ENCODE measurements at regions not wholly inside any gene's neighbourhood (a gene's known extent, or its start where the extent isn't known, plus 50 kb on each side); places are given as distances from the start of the nearest gene placed in this dataset.

DNA sequence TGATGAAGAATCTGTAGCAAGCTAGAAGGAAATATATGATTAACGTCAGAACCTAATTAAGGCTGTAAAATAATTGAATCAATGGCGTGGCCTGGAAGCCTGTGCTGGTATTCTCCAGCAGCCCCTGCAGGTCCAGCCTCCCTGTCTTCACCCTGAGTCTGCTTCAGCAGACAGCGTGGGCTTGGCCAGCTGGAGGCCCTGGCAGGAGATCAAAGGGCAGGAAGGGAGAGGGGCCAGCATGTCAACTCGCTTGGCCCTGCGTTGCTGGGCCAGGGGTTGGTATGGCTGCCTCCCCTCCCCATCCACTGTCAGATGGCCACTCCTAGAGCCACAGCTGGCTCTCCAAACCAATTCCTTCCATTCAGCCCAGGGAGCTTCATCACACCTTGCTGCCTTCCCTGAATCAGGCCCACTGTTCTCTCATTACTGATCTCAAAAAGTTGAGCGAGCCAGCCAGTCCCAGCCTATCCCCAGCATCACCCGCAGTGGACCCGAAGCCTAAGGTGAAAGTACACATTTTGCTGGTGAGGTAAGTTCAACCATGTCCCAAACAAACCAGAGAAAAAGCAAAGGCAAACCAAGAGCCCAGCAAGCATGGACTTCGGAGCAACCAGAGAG is 228.4 kb upstream of the AGAP1 start:
- peaks cover 84% of the 10 kb centered on the region for H3K27me3 Mint-ChIP-seq
- H3K4me1 Mint-ChIP-seq = peaks cover 13% of the 10 kb centered on the region
- H3K27ac Mint-ChIP-seq (ENCODE audit: low read depth) = no peak overlapping the region
- no peak for DNase-seq (ENCODE audit: low spot score in 2 of 2)
- peaks cover 1% of the 10 kb centered on the region for H3K36me3 Mint-ChIP-seq (ENCODE audit: insufficient read depth)
- no peaks in the 10 kb centered on the region for H3K9me3 Mint-ChIP-seq
- no peak for ATAC-seq (replicated peaks; ENCODE audit: extremely low read depth, poor library complexity, severe bottlenecking)
- no peak overlapping the region for H3K4me3 Mint-ChIP-seq

DNA sequence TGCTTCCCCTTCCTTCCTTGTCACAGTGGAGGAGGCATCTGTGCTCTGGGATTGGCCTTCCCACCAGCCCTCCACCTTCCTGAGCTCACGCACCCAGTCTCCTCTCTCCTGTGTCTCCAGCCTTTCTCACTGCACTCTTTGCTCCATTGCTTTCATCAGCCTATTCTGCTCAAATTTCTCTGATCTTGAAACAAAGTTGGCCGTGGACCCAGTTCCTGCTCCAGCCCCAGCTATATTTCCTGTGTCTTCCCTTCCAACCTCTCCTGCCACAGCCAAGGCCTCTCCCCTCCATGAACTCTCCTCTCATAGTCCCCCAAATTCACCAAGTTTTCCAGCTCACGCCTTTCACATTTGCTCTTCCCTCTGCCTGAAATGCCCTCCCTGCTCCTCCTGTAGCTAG is 226.6 kb upstream of the AGAP1 start:
- Mint-ChIP-seq H3K27ac (ENCODE audit: low read depth) (no peak overlapping the region), H3K36me3 (ENCODE audit: insufficient read depth) (no peaks in the 10 kb centered on the region), H3K4me1 (peaks cover 18% of the 10 kb centered on the region), H3K27me3 (peaks cover 79% of the 10 kb centered on the region), H3K4me3 (no peak overlapping the region), H3K9me3 (no peaks in the 10 kb centered on the region)
- ATAC-seq (replicated peaks; ENCODE audit: extremely low read depth, poor library complexity, severe bottlenecking) (no peak), DNase-seq (ENCODE audit: low spot score in 2 of 2) (no peak)

DNA sequence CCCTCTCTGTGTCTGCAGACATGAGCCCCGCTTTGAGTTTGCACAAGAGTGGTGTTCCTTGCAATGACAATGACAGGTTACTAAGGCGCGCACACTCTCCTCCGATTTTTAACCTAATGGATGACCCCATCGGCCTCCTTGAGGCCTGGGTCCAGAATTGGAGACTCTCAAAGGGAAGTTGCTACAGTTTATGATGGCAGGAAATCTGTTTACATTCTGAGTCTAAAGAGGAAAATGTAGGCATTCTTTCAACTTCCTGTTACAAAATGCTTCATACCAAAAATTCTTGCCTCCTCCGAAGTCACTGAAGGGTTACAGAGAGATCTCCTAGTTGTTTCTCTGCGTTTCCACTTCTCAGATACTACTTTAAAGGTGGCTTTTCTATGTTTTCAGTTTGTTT is 225.3 kb upstream of the AGAP1 start:
- no peak for ATAC-seq (replicated peaks; ENCODE audit: extremely low read depth, poor library complexity, severe bottlenecking)
- Mint-ChIP-seq H3K4me3 (no peak overlapping the region), H3K27me3 (peaks cover 70% of the 10 kb centered on the region), H3K36me3 (ENCODE audit: insufficient read depth) (no peaks in the 10 kb centered on the region), H3K9me3 (no peaks in the 10 kb centered on the region), H3K4me1 (peaks cover 18% of the 10 kb centered on the region), H3K27ac (ENCODE audit: low read depth) (no peak overlapping the region)
- no peak for DNase-seq (ENCODE audit: low spot score in 2 of 2)

DNA sequence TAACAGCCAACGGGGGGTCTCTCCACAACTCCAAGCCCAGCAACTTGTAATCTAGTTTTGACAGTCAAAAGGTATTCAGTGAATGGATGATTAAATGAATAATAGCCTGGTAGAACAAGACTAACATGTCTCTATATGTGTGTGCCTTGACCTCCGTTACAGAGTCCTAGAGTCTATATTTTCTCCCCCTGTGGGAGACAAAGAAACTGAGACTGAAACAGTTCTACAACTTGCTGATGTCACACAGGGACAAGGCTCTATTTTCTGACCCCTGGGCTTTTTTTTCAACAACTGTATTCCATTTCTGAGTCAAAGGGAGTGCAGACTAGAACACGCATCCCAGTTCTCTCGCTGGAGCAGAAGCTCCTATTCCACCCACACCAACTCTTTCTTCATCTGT is 223.6 kb upstream of the AGAP1 start:
- no peak overlapping the region for H3K27ac Mint-ChIP-seq (ENCODE audit: low read depth)
- no peak overlapping the region for H3K4me3 Mint-ChIP-seq
- peaks cover 80% of the 10 kb centered on the region for H3K27me3 Mint-ChIP-seq
- no peak for ATAC-seq (replicated peaks; ENCODE audit: extremely low read depth, poor library complexity, severe bottlenecking)
- no peaks in the 10 kb centered on the region for H3K36me3 Mint-ChIP-seq (ENCODE audit: insufficient read depth)
- H3K9me3 Mint-ChIP-seq = no peaks in the 10 kb centered on the region
- DNase-seq (ENCODE audit: low spot score in 2 of 2) = no peak
- peaks cover 18% of the 10 kb centered on the region for H3K4me1 Mint-ChIP-seq

DNA sequence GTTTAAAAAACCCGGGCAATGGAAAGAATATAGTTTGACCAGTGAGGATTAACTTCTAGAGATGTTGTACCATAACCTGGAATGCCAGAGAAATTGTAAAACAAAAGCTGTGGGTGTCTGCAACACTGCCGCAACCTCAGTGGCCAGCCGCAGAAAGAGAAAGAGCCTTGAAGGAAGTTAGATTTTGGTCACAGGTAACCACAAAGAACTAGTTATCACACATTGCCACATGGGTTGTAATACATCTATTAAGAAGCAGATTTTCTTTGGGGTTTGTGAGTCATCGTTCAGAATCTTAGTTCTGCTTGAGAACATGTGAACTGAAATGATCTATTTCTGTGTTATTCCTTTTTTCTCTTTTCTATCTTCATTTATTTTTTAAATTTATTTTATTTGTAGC is 222.9 kb upstream of the AGAP1 start:
- DNase-seq (ENCODE audit: low spot score in 2 of 2) = peak in 1 of 2 donors; percentile 33
- peak; percentile 88 for ATAC-seq (replicated peaks; ENCODE audit: extremely low read depth, poor library complexity, severe bottlenecking)
- Mint-ChIP-seq H3K27me3 (peaks cover 80% of the 10 kb centered on the region), H3K9me3 (no peaks in the 10 kb centered on the region), H3K4me1 (peaks cover 18% of the 10 kb centered on the region), H3K36me3 (ENCODE audit: insufficient read depth) (no peaks in the 10 kb centered on the region), H3K4me3 (no peak overlapping the region), H3K27ac (ENCODE audit: low read depth) (no peak overlapping the region)

DNA sequence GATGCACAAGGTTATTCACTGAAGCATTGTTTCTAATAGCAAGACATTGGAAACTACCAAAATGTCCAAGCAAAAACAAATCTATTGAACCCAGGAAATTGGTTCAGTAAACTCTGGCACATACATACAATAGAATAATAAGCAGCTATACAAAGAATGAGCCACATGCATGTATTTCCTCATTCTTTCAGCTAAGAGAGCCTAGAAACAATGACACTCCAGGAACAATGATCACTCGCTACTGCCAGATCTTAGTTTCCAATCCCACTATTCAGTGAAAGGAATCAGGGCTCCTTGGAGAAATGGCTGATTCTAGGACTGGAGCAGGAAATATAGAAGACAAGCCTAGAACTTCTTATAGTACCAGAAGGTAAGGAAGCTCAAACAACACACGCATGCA is 221.9 kb upstream of the AGAP1 start:
- no peak overlapping the region for H3K27ac Mint-ChIP-seq (ENCODE audit: low read depth)
- no peaks in the 10 kb centered on the region for H3K9me3 Mint-ChIP-seq
- H3K4me3 Mint-ChIP-seq = no peak overlapping the region
- peaks cover 78% of the 10 kb centered on the region for H3K27me3 Mint-ChIP-seq
- peaks cover 18% of the 10 kb centered on the region for H3K4me1 Mint-ChIP-seq
- H3K36me3 Mint-ChIP-seq (ENCODE audit: insufficient read depth) = no peaks in the 10 kb centered on the region
- DNase-seq (ENCODE audit: low spot score in 2 of 2) = no peak
- ATAC-seq (replicated peaks; ENCODE audit: extremely low read depth, poor library complexity, severe bottlenecking) = no peak

DNA sequence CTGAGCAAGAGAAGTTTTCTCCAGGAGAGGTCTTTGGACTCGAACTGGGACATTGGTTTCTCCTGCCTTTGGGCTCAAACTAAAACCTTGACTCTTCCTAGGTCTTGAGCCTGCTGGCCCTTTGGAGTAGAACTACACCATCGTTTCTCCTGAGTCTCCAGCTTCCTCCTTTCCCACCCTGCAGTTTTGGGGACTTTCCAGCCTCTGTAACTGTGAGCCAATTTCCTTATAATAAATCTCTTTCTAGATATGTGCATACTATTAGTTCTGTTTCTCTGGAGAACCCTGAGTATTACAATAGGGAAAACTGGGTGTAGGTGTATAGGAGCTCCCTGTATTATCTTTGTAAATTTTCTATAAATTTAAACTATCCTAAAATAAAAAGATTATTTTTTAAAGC is 219.8 kb upstream of the AGAP1 start:
- no peaks in the 10 kb centered on the region for H3K9me3 Mint-ChIP-seq
- H3K36me3 Mint-ChIP-seq (ENCODE audit: insufficient read depth) = no peaks in the 10 kb centered on the region
- ATAC-seq (replicated peaks; ENCODE audit: extremely low read depth, poor library complexity, severe bottlenecking) = no peak
- H3K27me3 Mint-ChIP-seq = peaks cover 68% of the 10 kb centered on the region
- H3K4me1 Mint-ChIP-seq = peaks cover 6% of the 10 kb centered on the region
- DNase-seq (ENCODE audit: low spot score in 2 of 2) = no peak
- H3K27ac Mint-ChIP-seq (ENCODE audit: low read depth) = no peak overlapping the region
- no peak overlapping the region for H3K4me3 Mint-ChIP-seq

DNA sequence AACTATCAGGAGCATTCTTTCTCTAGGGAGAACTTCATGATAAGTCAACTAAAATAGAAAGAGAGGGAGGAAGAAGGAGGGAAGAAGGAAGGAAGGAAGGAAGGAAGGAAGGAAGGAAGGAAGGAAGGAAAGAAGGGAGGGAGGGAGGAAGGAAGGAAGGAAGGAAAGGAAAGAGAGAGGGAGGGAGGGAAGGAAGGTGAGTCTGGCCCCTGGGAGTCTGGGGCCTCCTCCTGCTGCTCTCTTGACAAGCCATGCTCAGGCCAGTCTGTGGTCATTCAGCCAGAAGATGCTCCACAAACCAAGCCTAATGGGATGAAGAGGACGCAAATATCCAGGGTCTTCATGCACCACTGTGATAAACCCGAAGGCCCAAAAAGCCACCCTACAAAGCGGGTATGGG is 216.4 kb upstream of the AGAP1 start:
- H3K4me1 Mint-ChIP-seq = no peaks in the 10 kb centered on the region
- H3K27me3 Mint-ChIP-seq = peaks cover 54% of the 10 kb centered on the region
- no peak overlapping the region for H3K4me3 Mint-ChIP-seq
- no peak for ATAC-seq (replicated peaks; ENCODE audit: extremely low read depth, poor library complexity, severe bottlenecking)
- DNase-seq (ENCODE audit: low spot score in 2 of 2) = no peak
- H3K27ac Mint-ChIP-seq (ENCODE audit: low read depth) = no peak overlapping the region
- H3K9me3 Mint-ChIP-seq = no peaks in the 10 kb centered on the region
- no peaks in the 10 kb centered on the region for H3K36me3 Mint-ChIP-seq (ENCODE audit: insufficient read depth)

DNA sequence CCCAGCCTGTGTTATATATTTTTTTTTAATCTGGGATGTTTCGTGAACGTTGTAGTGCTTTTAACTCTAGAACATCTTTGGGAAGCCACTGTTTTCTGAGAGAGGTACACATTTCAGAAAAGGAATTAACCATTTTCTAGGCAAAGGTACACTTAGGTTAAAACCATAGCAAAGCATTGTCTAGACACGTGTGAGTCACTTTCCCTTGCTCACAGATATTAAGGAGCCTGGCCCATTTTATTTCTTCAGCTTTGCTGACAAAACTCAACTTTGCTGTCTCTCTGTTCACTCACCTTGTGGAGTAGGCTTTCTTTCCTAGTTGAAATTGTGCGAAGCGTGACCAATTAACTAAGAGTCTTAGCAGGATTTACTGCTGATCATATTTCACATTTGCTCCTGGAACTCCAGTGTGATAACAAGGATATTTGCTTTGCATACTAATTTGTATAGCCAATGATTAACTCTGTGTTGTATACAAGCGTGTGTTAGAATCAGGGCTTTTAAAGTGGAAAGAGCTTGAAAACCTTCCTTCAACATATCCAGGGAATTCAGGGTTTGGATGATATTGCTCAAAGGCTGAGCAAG is 215.0 kb upstream of the AGAP1 start:
- ATAC-seq (replicated peaks; ENCODE audit: extremely low read depth, poor library complexity, severe bottlenecking) = no peak
- Mint-ChIP-seq H3K36me3 (ENCODE audit: insufficient read depth) (no peaks in the 10 kb centered on the region), H3K4me3 (no peak overlapping the region), H3K4me1 (no peaks in the 10 kb centered on the region), H3K27me3 (peaks cover 55% of the 10 kb centered on the region), H3K27ac (ENCODE audit: low read depth) (no peak overlapping the region), H3K9me3 (no peaks in the 10 kb centered on the region)
- DNase-seq (ENCODE audit: low spot score in 2 of 2) = no peak

DNA sequence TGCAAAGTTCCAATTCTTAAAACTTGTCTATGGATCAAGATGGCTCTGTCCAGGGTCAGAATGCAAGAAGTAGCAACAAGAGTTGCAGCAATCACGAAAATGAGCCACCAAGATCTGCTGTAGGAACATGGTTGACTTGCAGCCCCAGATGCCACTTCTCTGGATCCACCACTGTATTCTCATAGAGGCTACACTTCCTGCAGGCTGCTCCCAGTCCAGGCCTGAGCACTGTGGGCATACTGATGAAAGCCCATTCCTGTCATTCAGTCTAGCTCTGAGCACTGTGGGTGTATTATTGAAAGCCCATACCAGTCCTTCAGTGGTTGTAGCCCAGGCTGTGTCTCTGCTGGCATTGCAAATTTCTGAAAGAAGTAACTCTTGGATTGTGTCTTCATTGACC is 213.9 kb upstream of the AGAP1 start:
- H3K27ac Mint-ChIP-seq (ENCODE audit: low read depth) = no peak overlapping the region
- peaks cover 55% of the 10 kb centered on the region for H3K27me3 Mint-ChIP-seq
- no peaks in the 10 kb centered on the region for H3K36me3 Mint-ChIP-seq (ENCODE audit: insufficient read depth)
- H3K9me3 Mint-ChIP-seq = no peaks in the 10 kb centered on the region
- ATAC-seq (replicated peaks; ENCODE audit: extremely low read depth, poor library complexity, severe bottlenecking) = no peak
- H3K4me1 Mint-ChIP-seq = no peaks in the 10 kb centered on the region
- no peak for DNase-seq (ENCODE audit: low spot score in 2 of 2)
- no peak overlapping the region for H3K4me3 Mint-ChIP-seq

DNA sequence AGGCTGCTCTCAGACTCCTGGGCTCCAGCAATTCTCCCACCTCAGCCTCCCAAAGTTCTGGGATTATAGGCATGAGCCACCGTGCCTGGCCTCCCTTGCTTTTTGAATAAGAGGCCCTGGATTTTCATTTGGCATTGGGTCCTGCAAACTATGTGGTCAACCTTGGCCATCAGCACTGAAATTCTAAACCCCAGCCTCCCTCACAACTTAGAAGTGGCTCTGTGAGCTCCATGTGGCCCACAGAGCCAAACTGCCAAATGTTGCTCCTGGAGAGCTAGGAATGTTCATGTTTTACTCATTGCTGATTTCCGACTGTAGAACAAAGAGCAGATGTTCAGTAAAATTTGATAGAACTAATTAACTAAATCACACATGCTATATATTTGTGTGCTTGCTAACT is 210.6 kb upstream of the AGAP1 start:
- peaks cover 60% of the 10 kb centered on the region for H3K27me3 Mint-ChIP-seq
- DNase-seq (ENCODE audit: low spot score in 2 of 2) = no peak
- ATAC-seq (replicated peaks; ENCODE audit: extremely low read depth, poor library complexity, severe bottlenecking) = no peak
- H3K27ac Mint-ChIP-seq (ENCODE audit: low read depth) = no peak overlapping the region
- no peak overlapping the region for H3K4me3 Mint-ChIP-seq
- no peaks in the 10 kb centered on the region for H3K36me3 Mint-ChIP-seq (ENCODE audit: insufficient read depth)
- no peaks in the 10 kb centered on the region for H3K4me1 Mint-ChIP-seq
- no peaks in the 10 kb centered on the region for H3K9me3 Mint-ChIP-seq

DNA sequence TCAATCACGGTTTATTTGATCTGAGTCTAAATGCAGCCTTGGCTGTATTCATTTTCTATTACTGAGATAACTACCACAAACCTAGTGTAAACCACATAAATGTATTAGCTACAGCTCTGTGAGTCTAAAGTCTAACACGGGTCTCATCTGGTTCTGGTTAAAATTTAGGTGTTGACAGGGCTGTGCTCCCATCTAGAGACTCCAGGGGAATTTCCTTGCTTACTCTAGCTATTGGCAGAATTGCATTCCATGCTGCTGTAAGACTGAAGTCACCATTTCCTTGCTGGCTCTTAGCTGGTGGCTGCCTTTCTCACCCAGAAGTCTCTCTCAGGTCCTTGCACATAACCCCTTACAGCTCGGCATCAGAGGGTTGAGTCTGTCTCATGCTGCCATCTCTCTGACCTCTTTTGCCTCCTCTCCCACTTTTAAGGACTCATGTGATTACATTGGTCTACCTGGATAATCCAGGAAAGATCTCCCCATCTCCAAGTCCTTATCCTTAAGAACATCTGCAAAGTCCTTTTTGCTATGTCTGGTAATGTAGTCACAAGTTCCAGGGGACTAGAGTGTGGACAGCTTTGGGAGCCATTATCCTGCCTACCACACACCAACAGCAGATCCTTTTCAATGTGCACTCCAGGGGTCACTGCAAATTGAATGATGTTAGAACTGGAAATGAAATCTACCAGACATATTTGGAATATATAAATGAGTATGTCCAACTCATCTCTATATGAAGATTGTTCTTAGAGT is 207.0 kb upstream of the AGAP1 start:
- Mint-ChIP-seq H3K27me3 (peaks cover 86% of the 10 kb centered on the region), H3K36me3 (ENCODE audit: insufficient read depth) (no peaks in the 10 kb centered on the region), H3K4me3 (no peak overlapping the region), H3K4me1 (no peaks in the 10 kb centered on the region), H3K9me3 (no peaks in the 10 kb centered on the region), H3K27ac (ENCODE audit: low read depth) (no peak overlapping the region)
- DNase-seq (ENCODE audit: low spot score in 2 of 2) (no peak), ATAC-seq (replicated peaks; ENCODE audit: extremely low read depth, poor library complexity, severe bottlenecking) (no peak)

DNA sequence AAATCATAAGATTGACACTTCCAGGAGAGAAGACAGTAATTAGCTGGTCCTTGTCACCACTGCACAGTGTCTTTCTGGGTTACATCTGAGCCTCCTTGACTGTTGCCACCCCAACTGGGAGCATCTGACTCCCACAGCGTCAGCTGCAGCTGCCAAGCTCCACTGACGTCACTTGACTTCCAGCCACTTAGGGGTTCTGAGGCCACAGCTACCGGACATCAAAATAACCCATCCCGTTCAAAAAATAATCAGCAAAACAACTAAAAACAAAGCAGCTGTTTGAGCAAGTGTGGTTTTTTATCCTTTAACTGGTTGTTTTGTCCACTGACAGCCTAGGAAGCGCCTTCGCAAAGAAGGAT is 206.5 kb upstream of the AGAP1 start:
- no peak for DNase-seq (ENCODE audit: low spot score in 2 of 2)
- Mint-ChIP-seq H3K4me1 (no peaks in the 10 kb centered on the region), H3K36me3 (ENCODE audit: insufficient read depth) (no peaks in the 10 kb centered on the region), H3K9me3 (no peaks in the 10 kb centered on the region), H3K27me3 (peaks cover 86% of the 10 kb centered on the region), H3K27ac (ENCODE audit: low read depth) (no peak overlapping the region), H3K4me3 (no peak overlapping the region)
- ATAC-seq (replicated peaks; ENCODE audit: extremely low read depth, poor library complexity, severe bottlenecking) = no peak
